HEK293 (cell line): ENCODE measurements at regions not wholly inside any gene's neighbourhood (a gene's known extent, or its start where the extent isn't known, plus 50 kb on each side); places are given as distances from the start of the nearest gene placed in this dataset.

Experiments
- MYNN ChIP-seq: fragments of 450-650 bp; formaldehyde crosslinking; IDR thresholded peaks from 2 replicates; pipeline ENCODE4 v1.5.1; 2016; ENCODE audit warnings: missing biosample characterization, missing genetic modification characterization, borderline replicate concordance
- SP3 ChIP-seq: fragments of 450-650 bp; formaldehyde crosslinking; IDR thresholded peaks from 2 replicates; pipeline ENCODE4 v1.5.1; 2016; ENCODE audit warnings: missing biosample characterization, missing genetic modification characterization
- ZNF292 ChIP-seq: fragments of 450-650 bp; formaldehyde crosslinking; IDR thresholded peaks from 2 replicates; pipeline ENCODE4 v1.5.1; 2016; ENCODE audit warnings: low read depth, missing biosample characterization, missing genetic modification characterization, borderline replicate concordance
- ZNF544 ChIP-seq: fragments of 450-650 bp; formaldehyde crosslinking; IDR thresholded peaks from 2 replicates; pipeline ENCODE4 v1.5.0; 2017; ENCODE audit warnings: missing biosample characterization, missing genetic modification characterization
- ZNF677 ChIP-seq: fragments of 450-650 bp; IDR thresholded peaks from 2 replicates; pipeline ENCODE4 v1.5.0; 2018; ENCODE audit warnings: missing biosample characterization, mild to moderate bottlenecking, missing genetic modification characterization, moderate library complexity
- ZNF777 ChIP-seq: fragments of 450-650 bp; formaldehyde crosslinking; IDR thresholded peaks from 2 replicates; pipeline ENCODE4 v1.5.1; 2017; ENCODE audit warnings: missing biosample characterization, missing genetic modification characterization, borderline replicate concordance
- ZNF792 ChIP-seq: fragments of 450-650 bp; formaldehyde crosslinking; IDR thresholded peaks from 2 replicates; pipeline ENCODE4 v1.5.1; 2016; ENCODE audit warnings: missing biosample characterization, missing genetic modification characterization
- TF ChIP-seq, protein P1 (sequence below): fragments of 450-650 bp; formaldehyde crosslinking; IDR thresholded peaks from 2 replicates; pipeline ENCODE4 v1.5.1; 2016; ENCODE audit warnings: missing biosample characterization, missing genetic modification characterization
- TF ChIP-seq, protein P2 (sequence below): fragments of 450-650 bp; formaldehyde crosslinking; IDR thresholded peaks from 2 replicates; pipeline ENCODE4 v1.5.1; 2017; ENCODE audit warnings: missing biosample characterization, missing genetic modification characterization

GRCh38 chr2:59884166-59884565 lies 669.3 kb downstream of the BCL11A start:
- TF ChIP-seq MYNN, result no peak
- TF ChIP-seq, protein P1, sequence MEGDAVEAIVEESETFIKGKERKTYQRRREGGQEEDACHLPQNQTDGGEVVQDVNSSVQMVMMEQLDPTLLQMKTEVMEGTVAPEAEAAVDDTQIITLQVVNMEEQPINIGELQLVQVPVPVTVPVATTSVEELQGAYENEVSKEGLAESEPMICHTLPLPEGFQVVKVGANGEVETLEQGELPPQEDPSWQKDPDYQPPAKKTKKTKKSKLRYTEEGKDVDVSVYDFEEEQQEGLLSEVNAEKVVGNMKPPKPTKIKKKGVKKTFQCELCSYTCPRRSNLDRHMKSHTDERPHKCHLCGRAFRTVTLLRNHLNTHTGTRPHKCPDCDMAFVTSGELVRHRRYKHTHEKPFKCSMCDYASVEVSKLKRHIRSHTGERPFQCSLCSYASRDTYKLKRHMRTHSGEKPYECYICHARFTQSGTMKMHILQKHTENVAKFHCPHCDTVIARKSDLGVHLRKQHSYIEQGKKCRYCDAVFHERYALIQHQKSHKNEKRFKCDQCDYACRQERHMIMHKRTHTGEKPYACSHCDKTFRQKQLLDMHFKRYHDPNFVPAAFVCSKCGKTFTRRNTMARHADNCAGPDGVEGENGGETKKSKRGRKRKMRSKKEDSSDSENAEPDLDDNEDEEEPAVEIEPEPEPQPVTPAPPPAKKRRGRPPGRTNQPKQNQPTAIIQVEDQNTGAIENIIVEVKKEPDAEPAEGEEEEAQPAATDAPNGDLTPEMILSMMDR, result no peak
- TF ChIP-seq ZNF677 (tag by site-specific recombination), result no peak
- TF ChIP-seq ZNF792 (tag by site-specific recombination), result no peak
- no peak for TF ChIP-seq ZNF544 (tag by site-specific recombination)
- TF ChIP-seq SP3, result no peak
- TF ChIP-seq, protein P2, sequence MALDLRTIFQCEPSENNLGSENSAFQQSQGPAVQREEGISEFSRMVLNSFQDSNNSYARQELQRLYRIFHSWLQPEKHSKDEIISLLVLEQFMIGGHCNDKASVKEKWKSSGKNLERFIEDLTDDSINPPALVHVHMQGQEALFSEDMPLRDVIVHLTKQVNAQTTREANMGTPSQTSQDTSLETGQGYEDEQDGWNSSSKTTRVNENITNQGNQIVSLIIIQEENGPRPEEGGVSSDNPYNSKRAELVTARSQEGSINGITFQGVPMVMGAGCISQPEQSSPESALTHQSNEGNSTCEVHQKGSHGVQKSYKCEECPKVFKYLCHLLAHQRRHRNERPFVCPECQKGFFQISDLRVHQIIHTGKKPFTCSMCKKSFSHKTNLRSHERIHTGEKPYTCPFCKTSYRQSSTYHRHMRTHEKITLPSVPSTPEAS (tag by site-specific recombination), result no peak
- TF ChIP-seq ZNF777 (tag by site-specific recombination), result no peak
- no peak for TF ChIP-seq ZNF292 (tag by site-specific recombination)
